ENCODE measurements at regions not wholly inside any gene's neighbourhood (a gene's known extent, or its start where the extent isn't known, plus 50 kb on each side); places are given as distances from the start of the nearest gene placed in this dataset.
"Not testable (repeated sequence)": the region's sequence is repeated elsewhere in the genome, so short reads cannot be mapped to it uniquely, and the experiment has no call there.

DNA sequence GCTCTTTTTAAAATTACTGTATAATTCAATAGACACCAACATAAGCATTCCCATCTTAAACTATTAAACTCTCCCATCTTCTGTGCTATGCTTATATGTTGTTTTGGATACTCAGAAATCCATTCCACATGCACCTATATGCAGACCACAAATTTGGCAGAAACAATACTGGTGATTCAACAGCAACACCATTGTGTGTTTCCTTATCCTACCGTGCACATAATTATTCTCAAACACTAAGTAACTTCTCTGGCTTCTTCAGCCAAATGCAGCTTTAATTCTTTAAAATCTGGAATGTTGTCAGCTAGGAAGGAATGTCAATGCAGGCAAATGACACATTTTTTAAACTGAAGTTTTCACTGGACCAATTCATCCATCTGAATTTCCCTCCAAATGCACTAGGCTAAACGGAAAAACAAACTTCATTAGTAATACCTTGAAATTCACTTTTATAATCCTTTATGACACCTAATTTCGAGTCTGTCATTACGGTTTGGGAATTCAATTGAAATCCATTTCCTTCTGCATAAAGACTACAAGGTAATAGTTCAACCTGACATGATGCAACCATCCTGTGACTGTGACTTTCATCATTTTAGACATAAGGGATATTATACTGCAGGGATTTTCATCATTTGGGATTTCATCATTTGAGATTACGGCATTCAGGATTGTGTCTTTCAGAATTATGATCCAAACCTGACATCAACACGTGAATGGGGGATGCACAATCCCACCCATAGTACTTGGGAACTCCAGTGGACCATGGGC is 308.5 kb downstream of the LTN1 start:
- Histone ChIP-seq H3K27ac (no peak overlapping the region), H3K36me3 (no peaks in the 10 kb centered on the region), H3K4me3 (no peak overlapping the region), H3K27me3 (no peaks in the 10 kb centered on the region), H3K9me3 (no peaks in the 10 kb centered on the region), H3K4me1 (ENCODE audit: insufficient read depth) (no peaks in the 10 kb centered on the region)
- intact Hi-C loops (cut with DNase I), result no loop called here
- TF ChIP-seq POLR2A (IDR thresholded peaks at IDR 0.05) (no peak), EP300 (IDR thresholded peaks at IDR 0.05) (no peak)
- TF ChIP-seq, protein P1, sequence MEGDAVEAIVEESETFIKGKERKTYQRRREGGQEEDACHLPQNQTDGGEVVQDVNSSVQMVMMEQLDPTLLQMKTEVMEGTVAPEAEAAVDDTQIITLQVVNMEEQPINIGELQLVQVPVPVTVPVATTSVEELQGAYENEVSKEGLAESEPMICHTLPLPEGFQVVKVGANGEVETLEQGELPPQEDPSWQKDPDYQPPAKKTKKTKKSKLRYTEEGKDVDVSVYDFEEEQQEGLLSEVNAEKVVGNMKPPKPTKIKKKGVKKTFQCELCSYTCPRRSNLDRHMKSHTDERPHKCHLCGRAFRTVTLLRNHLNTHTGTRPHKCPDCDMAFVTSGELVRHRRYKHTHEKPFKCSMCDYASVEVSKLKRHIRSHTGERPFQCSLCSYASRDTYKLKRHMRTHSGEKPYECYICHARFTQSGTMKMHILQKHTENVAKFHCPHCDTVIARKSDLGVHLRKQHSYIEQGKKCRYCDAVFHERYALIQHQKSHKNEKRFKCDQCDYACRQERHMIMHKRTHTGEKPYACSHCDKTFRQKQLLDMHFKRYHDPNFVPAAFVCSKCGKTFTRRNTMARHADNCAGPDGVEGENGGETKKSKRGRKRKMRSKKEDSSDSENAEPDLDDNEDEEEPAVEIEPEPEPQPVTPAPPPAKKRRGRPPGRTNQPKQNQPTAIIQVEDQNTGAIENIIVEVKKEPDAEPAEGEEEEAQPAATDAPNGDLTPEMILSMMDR (IDR thresholded peaks at IDR 0.05), result no peak
- DNase-seq, result no peak
- 81 to 82% (median 81%) methylated on average over 6 of the region's 6 CpGs for WGBS, 3 donors

DNA sequence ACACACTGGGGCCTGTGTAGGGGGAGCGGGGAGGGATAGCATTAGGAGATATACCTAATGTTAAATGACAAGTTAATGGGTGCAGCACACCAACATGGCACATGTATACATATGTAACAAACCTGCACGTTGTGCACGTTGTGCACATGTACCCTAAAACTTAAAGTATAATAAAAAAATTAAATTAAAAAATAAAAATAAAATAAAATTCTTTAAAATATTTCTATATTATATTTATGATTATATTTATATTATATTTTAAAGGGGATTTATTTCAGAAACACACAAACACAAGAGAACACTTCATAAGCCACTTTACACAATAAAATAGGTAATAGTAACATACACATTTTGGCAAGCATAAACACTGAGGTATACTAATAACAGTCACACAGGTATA is 309.8 kb downstream of the LTN1 start:
- intact Hi-C loops (cut with DNase I); H3K9me3 ChIP-seq; H3K27ac ChIP-seq; DNase-seq; H3K36me3 ChIP-seq; H3K4me3 ChIP-seq; H3K4me1 ChIP-seq (ENCODE audit: insufficient read depth); H3K27me3 ChIP-seq: not testable (repeated sequence)
- 93 to 98% (median 97%) methylated on average over 3 of the region's 3 CpGs for WGBS, 3 donors

DNA sequence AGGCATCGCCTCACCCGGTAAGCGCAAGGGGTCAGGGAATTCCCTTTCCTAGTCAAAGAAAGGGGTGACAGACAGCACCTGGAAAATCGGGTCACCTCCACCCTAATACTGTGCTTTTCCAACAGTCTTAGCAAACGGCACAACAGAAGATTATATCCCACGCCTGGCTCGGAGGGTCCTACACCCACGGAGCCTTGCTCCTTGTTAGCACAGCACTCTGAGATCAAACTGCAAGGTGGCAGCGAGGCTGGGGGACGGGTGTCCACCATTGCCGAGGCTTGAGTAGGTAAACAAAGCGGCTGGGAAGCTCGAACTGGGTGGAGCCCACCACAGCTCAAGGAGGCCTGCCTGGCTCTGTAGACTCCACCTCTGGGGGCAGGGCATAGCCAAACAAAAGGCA is 315.6 kb downstream of the LTN1 start:
- H3K4me3 ChIP-seq; H3K4me1 ChIP-seq (ENCODE audit: insufficient read depth); H3K9me3 ChIP-seq; H3K27me3 ChIP-seq; intact Hi-C loops (cut with DNase I); H3K27ac ChIP-seq; DNase-seq; H3K36me3 ChIP-seq: not testable (repeated sequence)
- 92 to 95% (median 93%) methylated on average over 13 of the region's 13 CpGs for WGBS, 3 donors

DNA sequence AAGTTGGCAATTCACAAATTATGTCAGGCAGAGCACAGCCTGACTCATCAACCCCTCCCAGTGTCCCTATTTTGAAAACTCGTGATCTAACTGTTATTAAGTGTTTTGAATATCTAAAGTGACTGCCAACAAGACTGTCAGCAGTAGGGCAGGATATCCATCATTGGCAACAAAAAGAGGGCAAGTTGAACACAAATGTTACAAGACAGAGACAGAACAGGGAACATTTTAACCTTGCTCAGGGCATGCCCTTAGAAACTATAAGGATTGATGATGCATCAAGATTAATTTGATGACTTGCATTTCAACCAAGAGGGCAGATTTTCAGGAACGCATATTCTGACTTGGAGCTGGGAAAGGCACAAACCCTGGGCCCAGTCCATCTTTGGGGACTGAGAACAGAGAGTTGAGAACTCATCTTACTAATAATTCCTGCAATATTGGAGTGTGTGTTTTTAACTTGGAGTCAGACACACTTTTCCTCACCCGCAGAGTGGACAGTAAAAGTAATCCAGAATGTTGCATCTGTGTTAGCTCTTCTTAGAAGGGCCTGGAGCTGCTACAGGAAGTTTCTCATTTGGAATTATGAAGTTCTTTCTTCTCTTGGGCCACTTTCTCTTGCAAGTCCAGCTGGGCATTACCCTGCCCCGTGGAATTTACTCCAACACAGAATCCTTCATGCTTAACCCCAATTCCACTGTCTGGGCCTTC is 317.2 kb downstream of the LTN1 start:
- H3K27me3 ChIP-seq, result no peaks in the 10 kb centered on the region
- no peak for DNase-seq
- H3K9me3 ChIP-seq, result no peaks in the 10 kb centered on the region
- intact Hi-C loops (cut with DNase I), result no loop called here
- no peaks in the 10 kb centered on the region for H3K36me3 ChIP-seq
- no peak overlapping the region for H3K27ac ChIP-seq
- TF ChIP-seq POLR2A (IDR thresholded peaks at IDR 0.05), result no peak
- H3K4me3 ChIP-seq, result no peak overlapping the region
- no peaks in the 10 kb centered on the region for H3K4me1 ChIP-seq (ENCODE audit: insufficient read depth)
- WGBS, 3 donors, result 45 to 76% (median 71%) methylated on average over 4 of the region's 4 CpGs

DNA sequence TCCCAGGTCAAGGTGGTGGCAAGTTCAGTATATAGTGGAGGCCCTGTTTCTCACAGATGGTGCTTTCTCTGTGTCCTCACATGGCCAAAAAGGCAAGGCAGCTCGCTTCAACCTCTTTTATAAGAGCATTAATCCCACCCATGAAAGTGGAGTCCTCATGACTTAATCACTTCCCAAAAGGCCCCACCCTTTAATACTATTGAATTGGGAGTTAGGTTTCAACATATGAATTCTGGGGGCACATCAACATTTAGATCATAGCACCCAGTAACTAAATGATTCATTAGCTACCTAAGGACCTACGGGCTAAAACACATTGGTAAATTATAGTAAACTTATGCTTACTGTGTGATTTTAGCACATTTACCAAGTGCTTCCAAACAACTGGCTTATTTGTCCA is 317.9 kb downstream of the LTN1 start:
- 85 to 98% (median 93%) methylated on average over 2 of the region's 2 CpGs for WGBS, 3 donors

More for the DNA sequence above, 317.9 kb downstream of the LTN1 start:
- H3K4me1 ChIP-seq (ENCODE audit: insufficient read depth), result no peaks in the 10 kb centered on the region
- intact Hi-C loops (cut with DNase I), result no loop called here
- H3K27me3 ChIP-seq, result no peaks in the 10 kb centered on the region
- TF ChIP-seq, protein P1 (IDR thresholded peaks at IDR 0.05), result no peak
- TF ChIP-seq EP300 (IDR thresholded peaks at IDR 0.05) (no peak), POLR2A (IDR thresholded peaks at IDR 0.05) (no peak)
- H3K36me3 ChIP-seq, result no peaks in the 10 kb centered on the region
- H3K4me3 ChIP-seq, result no peak overlapping the region
- no peak for DNase-seq
- H3K27ac ChIP-seq, result no peak overlapping the region
- no peaks in the 10 kb centered on the region for H3K9me3 ChIP-seq
